HG03354 (cell line): ENCODE measurements at regions not wholly inside any gene's neighbourhood (a gene's known extent, or its start where the extent isn't known, plus 50 kb on each side); places are given as distances from the start of the nearest gene placed in this dataset.
"Not testable (repeated sequence)": the region's sequence is repeated elsewhere in the genome, so short reads cannot be mapped to it uniquely, and the experiment has no call there.

Experiments
- ATAC-seq: cut with Tn5 transposase; IDR thresholded peaks from one replicate; pipeline ENCODE4 v1.9.1; 2021; ENCODE audit warnings: mild to moderate bottlenecking; ENCODE audit not compliant: unreplicated experiment, poor library complexity, severe bottlenecking

DNA sequence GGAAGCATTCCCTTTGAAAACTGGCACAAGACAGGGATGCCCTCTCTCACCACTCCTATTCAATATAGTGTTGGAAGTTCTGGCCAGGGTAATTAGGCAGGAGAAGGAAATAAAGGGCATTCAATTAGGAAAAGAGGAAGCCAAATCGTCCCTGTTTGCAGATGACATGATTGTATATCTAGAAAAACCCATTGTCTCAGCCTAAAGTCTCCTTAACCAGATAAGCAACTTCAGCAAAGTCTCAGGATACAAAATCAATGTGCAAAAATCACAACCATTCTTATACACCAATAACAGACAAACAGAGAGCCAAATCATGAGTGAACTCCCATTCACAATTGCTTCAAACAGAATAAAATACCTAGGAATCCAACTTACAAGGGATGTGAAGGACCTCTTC lies 1521.3 kb upstream of the TPTE start:
- ATAC-seq = not testable (repeated sequence)

DNA sequence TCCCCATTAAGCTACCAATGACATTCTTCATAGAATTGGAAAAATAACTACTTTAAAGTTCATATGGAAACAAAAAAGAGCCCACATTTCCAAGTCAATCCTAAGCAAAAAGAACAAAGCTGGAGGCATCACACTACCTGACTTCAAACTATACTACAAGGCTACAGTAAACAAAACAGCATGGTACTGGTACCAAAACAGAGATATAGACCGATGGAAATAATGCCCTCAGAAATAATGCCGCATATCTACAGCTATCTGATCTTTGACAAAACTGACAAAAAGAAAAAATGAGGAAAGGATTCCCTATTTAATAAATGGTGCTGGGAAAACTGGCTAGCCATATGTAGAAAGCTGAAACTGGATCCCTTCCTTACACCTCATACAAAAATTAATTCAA lies 1520.7 kb upstream of the TPTE start:
- ATAC-seq = not testable (repeated sequence)

DNA sequence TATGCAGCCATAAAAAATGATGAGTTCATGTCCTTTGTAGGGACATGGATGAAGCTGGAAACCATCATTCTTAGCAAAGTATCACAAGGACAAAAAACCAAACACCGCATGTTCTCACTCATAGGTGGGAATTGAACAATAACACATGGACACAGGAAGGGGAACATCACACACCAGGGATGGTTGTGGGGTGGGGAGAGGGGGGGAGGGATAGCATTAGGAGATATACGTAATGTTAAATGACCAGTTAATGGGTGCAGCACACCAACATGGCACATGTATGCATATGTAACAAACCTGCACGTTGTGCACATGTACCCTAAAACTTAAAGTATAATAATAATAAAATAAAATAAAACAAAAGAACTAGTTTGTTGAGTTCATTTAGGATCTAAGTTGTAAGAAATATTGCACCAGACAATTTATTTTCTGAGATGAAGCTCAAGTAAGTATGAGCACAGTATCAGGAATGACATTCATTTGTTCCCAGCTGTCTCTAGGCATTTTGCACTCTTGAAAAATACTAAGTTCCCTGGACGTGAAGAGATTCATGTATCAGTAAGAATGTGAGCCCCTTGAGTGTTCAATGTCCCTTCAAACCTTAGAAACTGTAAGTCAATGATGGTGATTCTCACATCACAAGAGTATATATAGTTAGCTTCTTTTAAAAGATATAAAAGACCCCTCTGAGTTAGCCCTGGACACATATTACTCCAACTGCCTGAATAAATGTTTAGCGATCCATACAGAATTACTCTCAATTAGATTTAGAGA lies 1519.3 kb upstream of the TPTE start:
- not testable (repeated sequence) for ATAC-seq

DNA sequence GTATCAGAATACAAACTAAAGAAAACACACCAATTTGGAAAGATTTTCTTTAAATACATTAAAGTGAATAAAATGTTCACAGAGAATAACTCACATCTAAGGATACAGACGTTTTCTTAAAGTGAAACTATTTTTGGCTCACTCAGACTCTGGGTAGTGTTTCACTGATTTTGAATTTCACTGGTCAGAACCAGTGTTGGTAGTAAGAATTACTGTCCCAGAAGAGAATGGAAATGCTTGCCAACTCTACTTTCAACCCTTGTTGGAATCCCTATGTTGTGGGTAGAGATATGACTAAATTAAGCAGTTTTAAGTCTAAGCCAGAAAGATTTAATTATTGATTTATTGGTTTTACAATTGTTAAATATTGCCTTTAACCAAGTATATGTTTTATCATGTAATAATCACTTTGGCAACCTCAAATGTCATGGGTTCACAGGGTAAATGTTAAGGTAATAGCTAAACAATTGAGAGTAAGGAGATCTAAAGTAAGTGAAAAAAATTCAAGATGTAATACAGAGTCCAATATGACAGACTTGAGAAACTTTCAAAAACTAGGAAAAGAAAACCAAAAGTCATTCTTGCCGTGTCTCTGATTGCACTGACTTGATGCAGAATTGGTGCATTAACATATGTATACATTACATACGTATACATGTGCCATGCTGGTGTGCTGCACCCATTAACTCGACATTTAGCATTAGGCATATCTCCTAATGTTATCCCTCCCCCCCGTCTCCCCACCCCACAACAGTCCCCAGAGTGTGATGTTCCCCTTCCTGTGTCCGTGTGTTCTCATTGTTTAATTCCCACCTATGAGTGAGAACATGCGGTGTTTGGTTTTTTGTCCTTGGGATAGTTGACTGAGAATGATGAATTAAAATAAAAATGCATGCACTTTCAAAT lies 1517.2 kb upstream of the TPTE start:
- not testable (repeated sequence) for ATAC-seq

DNA sequence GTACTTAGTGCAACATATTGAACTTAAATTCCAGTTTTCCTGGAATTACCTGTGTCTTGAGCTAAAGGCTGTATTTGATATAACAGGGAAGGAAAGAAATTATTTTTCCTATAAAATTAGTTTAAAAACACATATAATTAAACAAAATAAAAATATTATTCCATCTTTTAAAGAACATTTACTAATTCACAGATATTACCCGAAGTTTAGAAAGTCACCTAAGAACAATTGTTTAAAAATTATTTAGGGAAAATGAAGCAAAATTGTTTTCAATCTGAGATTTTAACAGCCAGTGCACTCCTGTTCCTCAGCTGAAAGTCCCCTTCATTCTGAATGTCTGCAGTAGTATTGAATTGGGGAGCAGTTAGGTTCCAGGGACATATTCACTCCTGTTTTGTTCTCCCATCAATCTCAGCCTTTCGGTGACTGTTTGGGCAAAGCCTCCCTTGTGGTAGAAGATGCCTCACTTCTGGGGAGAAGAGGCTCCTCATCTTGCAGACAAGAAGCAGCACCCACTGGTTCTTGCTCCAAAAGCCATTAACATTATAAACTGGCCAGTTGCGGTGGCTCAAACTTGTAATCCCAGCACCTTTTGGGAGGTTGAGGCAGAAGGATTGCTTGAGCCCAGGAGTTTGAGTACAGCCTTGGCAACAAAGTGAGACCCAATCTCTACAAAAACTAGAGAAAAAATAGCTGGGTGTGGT lies 1516.4 kb upstream of the TPTE start:
- not testable (repeated sequence) for ATAC-seq

DNA sequence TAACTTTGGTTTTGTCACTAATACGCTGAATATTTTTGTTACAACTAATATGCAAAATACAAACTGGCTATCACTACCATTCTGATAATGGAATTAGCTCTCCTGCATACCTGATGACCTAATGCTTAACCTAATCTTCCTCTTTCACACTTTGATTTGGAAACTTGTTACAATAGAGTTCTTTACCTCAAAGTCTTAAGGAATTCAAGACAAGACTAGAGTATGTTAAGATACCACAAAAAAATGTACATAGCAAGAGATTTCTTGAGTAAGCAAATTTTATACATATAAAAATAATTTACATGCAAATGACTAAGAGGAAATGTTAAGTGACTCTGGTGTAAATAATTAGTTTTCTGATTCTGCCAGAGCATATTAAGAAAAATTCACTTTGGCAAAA lies 1515.7 kb upstream of the TPTE start:
- ATAC-seq = not testable (repeated sequence)

DNA sequence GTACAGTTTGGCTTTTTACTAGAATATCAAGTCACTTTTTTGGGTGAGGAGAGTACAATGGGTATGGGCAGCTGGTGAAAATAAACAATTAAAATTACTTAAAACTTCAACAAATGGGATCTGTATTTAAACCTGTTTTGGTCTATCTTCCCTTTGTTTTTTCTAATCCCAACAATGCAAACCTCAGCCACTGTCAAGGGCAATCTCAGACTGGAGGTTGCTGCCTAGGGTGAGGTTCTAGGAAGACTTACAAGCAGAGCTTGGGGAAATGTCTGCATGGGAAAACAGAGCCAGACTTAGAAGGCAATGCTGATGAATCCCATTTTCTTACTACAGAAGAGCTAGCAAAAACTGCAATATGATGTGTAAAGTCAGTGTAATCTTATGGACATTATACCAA lies 1515.3 kb upstream of the TPTE start:
- not testable (repeated sequence) for ATAC-seq

DNA sequence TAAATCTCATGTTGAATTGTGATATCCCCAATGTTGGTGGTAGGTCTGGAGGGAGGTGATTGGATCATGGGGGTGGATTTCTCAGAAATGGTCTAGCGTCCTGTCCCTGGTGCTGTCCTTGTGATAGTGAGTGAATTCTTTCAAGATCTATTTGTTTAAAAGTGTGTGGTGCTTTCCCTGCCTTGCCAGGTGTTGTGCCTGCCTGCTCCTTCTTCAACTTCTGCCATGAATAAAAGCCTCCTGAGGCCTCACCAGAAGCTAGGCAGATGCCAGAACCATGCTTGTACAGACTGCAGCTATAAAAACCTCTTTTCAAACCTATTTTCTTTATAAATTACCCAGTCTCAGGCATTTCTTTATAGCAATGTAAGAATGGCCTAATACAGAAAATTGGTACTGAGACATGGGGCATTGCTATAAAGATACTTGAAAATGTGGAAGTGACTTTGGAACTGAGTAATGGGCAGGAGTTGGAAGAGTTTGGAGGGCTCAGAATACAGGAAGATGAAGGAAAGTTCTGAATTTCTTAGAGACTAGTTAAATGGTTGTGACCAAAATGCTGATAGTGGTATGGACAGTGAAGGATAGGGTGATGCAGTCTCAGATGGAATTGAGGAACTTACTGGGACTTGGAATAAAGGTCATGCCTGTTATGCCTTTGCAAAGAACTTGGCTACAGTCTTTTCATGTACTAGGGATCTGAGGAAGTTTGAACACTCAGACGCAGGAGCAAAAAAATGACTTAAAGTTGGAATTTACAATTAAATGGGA lies 1514.6 kb upstream of the TPTE start:
- ATAC-seq = not testable (repeated sequence)

DNA sequence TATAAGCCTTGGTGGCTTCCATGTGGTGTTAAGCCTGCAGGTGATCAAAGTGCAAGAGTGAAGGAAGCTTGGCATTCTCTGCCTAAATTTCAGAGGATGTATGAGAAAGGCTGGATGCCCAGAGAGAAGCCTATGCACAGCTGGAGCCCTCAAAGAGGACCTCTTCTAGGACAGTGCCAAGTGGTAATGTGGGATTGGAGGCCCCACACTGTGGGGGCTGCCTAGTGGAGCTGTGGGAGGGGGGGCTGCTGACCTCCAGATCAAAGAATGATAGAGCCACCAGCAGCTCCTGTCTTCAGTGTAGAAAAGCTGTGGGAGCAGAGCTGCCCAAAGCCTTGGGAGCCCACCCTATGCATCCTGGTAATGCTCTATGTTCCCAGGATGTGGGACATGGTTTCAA lies 1512.7 kb upstream of the TPTE start:
- no peak for ATAC-seq

DNA sequence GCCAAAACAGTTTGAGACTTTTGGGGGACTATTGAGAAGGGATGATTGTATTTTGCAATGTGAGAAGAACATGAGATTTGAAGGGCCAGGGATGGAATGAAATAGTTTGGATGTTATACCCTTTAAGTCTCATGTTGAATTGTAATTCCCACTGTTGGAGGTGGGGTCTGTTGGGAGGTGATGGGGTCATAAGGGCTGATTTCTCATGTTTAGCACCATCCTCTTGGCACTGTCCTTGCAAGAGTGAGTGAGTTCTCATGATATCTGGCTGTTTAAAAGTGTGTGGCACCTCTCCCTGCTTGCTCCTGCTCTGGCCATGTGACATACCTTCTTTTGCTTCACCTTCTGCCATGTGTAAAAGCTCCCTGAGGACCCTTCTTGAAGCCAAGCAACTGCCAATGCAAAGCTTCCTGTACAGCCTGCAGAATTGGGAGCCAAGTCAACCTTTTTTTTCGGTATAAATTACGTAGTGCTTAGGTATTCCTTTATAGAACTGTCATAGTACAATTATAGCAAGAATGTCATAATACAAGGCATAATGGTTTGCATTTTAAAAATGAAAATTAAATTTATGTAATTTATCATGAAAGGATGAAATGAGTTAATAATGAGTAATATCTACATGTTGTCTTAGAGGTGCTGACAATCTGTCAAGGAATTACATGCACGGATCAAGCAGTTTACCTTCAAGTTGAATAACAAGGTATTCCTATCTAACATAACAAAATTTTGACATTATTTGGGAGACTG lies 1511.9 kb upstream of the TPTE start:
- not testable (repeated sequence) for ATAC-seq

DNA sequence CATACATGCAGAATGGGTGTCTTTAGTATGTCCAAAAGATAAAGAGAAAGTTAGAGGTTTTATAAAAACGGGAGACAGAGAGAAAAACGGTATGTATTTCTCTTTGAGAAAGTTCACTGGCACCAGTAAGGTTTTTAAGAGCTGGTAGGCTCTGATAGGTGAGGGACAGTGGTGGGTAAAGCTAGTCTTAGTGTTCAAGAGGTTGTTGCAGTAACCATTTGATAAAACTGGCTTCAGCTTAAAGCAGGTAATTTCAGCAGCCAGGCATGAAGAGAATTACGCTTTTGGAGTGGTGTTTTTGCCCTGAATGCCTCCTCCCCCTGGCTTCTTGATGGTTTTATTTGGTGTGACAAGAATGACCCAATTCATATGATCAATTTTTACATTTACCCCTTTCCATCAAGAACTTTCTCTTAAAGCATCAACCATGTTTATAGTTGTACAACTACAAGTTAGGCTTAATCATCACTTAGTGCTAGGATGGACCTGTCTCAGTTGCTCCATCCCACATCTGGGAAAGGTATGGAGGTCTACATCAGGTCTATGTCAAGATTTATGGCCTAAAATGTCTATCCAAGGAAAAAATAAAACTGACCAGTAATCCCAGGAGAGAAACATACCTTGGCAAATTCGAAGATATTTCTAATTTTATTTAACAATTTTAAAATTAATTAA lies 1511.1 kb upstream of the TPTE start:
- ATAC-seq = not testable (repeated sequence)

DNA sequence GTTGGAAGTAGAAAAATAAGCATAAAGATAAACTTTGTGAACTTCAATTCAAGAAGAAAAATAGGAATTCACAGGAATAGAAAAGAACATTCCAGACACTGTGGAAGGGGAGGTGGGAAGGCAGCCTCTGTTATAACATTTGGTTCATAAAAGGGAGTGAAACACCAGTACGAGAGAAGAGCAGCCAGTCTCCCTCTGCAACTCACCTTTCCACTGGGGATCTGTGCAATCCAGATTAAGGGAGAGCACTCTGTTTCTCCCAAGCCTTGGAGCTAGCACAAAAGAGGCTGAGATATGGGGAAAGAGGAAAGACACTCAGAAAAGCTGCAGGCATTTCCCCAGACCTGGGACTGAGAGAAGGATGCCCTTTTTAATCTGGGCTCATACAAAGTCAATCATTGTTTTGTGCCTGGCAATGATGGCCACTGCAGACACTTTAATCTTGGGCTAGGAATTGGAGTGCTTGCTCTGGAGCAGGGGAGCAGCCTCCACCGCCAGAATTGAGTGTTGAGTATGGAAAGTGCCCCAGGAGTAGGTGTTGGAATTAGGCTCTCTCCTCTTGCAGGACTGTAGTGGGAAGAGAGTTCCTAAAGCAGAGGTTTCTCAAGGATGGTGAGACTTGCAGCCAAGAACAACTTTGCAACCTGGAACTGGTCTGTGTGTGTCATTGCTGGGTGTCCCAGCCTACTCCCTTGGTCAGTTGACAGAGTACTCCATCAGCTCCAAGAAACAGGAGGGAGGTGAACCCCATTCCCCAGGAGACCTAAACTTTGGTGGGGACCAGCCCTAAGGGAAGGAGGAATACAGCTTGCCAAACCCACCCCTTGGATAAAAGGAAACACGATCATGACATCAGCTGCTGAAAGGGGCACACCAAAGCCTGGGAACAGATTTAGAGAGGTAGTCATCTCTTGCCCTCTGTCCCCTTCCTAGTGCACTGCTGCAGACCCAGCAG lies 1510.2 kb upstream of the TPTE start:
- not testable (repeated sequence) for ATAC-seq

DNA sequence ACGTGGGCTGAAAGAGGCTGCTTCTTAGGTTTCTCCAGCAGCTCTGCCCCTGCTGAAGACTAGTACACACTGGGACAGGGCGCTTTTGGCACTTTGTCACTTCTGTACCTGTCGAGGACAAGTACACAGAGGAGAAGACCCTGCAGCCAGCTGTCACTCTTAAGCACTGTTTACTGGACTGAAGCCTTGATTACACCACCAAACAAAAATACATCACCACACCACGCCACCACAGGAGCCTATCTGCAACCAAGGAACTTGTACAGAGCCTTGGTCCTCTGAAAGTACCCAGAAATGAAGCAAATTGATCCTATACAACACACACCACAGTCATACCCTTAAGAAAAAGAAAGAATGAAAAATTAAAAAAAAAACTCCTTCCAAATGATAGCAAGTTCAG lies 1509.5 kb upstream of the TPTE start:
- not testable (repeated sequence) for ATAC-seq

DNA sequence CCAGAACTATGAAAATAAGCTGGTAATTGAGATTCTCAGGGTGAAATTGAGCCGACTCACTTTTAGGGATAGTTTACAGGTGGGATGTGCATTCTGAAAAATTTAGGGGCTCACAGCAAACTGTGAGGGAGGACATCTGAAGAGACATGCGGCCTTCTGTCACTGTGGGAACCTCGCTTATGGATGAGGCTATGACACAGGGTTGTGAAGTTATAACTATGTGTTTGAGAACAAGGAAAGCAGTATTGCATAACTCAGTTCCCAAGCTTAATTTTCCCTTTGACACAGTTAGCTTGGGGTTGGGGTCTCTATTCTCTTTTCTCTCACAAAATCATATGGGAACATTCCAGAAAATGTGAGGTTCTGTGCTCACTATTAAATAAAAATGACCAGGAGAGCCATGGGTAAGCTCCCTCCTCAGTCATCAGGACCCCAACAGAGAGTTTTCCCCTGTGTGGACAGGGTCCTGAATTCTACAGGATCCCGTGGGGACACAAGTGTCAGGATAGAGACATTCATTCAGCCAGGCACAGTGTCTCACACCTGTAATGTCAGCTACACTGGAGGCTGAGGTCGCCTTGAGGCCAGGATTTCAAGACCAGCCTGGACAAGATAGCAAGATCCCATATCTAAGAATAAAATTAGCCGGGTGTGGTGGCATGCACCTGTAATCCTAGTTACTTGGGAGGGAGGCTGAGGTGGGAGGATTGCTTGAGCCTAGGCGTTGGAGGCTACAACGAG lies 1507.7 kb upstream of the TPTE start:
- not testable (repeated sequence) for ATAC-seq

DNA sequence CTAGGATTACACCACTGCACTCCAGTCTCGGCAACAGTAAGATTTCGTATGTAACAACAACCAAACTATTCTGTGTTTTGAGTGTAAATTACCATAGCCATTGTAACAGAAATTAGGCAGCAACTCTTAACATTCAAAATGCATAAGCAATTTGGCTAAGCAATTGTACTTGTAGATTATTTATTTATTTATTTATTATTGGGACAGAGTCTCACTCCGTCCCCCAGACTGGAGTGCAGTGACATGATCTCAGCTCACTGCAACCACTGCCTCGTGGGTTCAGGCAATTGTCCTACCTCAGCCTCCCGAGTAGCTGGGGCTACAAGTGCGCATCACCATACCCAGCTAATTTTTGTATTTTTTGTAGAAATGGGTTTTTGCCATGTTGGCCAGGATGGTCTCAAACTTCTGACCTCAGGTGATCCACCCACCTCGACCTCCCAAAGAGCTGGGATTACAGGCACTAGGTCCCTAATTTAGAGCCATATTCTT lies 1507.1 kb upstream of the TPTE start:
- ATAC-seq = not testable (repeated sequence)

DNA sequence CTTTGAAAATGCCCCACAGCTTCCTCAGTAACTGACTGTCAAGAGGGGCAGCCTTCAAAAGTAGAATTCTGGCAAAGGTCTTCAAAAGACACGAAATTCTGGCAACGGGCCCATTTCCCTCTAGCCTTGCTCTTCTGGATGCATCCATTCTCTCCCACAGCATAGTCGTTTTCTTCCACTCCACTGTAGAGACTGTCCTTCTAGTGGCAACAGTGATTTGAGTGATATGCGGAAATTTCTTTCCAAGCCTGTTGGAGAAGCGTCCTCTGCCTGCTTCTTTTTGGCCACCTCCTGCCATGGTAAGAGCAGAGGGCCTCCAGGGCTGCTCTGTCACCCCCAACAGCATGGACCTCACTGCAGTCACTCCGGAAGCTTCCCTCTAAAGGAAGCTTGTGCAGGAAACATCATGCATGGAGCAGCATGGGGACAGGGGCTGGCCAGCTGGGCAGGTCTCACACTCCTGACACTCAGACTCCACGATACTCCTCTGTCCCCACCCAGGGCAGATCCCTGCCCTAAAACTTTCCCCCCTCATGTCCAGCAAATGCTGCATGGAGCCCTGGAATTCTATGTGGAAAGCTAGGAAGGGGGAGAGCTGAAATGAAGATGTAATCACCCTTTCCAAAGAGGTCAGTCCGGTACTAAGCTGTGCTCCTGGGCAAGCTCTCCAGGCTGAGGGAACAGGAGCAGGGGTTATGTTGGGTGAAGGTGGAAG lies 1505.7 kb upstream of the TPTE start:
- not testable (repeated sequence) for ATAC-seq
